ENCODE measurements at regions not wholly inside any gene's neighbourhood (a gene's known extent, or its start where the extent isn't known, plus 50 kb on each side); places are given as distances from the start of the nearest gene placed in this dataset.

- TF ChIP-seq CTCF (IDR thresholded peaks at IDR 0.05) = no peak
- no peak for TF ChIP-seq REST (IDR thresholded peaks at IDR 0.05; ENCODE audit: insufficient read depth in 1 of 2, low read depth in 2 of 2, low read length in 1 of 2)
These were observed 153.3 kb upstream of the NDUFV2 start for GRCh38 chr18:8949206-8949605.

Measured in Panc1 (cell line).